PC-9 (cell line): ENCODE measurements at regions not wholly inside any gene's neighbourhood (a gene's known extent, or its start where the extent isn't known, plus 50 kb on each side); places are given as distances from the start of the nearest gene placed in this dataset.

ENCODE experiments used
- BruUV-seq: library from RNA; stranded (reverse); fragments of 400-500 nt; replicated peaks from 2 replicates; lab custom pipeline; 2021; lab: Mats Ljungman, UMichigan
- CTCF ChIA-PET: fragments of 300-600 bp; sonication (Branson Sonifier 250); formaldehyde crosslinking; loops from one replicate; lab custom pipeline; 2022; ENCODE audit warnings: antibody characterized with exemption; lab: Charles Lee
- POLR2A ChIA-PET: fragments of 300-600 bp; sonication (Branson Sonifier 250); formaldehyde crosslinking; loops from one replicate; lab custom pipeline; 2022; ENCODE audit warnings: antibody characterized with exemption; ENCODE audit not compliant: unreplicated experiment; lab: Charles Lee
- DNase-seq, 2 experiments: peaks; one replicate each; pipeline versions ENCODE4 v3.0.0 to v3.0.0-alpha.2; 2015 to 2022; ENCODE audit warnings: mixed read lengths in 1 of 2
- H2AFZ ChIP-seq: fragments of 200-600 bp; sonication (generic); 2 replicates; pipeline ENCODE4 v1.8.1; 2017; ENCODE audit warnings: antibody characterized with exemption
- H3F3A ChIP-seq: fragments of 200-600 bp; sonication (generic); 2 replicates; pipeline ENCODE4 v1.8.1; 2017; ENCODE audit warnings: antibody characterized with exemption, mild to moderate bottlenecking, low read depth; ENCODE audit not compliant: insufficient read depth
- H3K27ac ChIP-seq: fragments of 200-600 bp; sonication (generic); 2 replicates; pipeline ENCODE4 v1.6.1; 2016; ENCODE audit warnings: mixed run types
- H3K27me3 ChIP-seq: fragments of 200-600 bp; sonication (generic); 2 replicates; pipeline ENCODE4 v1.6.1; 2016; ENCODE audit warnings: low read depth, mixed run types; ENCODE audit not compliant: insufficient read depth
- H3K36me3 ChIP-seq: fragments of 200-600 bp; sonication (generic); 2 replicates; pipeline ENCODE4 v1.6.1; 2016; ENCODE audit warnings: low read depth, mixed run types
- H3K4me1 ChIP-seq: fragments of 200-600 bp; sonication (generic); replicated peaks from 2 replicates; pipeline ENCODE4 v1.6.1; 2016; ENCODE audit warnings: mixed run types; ENCODE audit not compliant: insufficient read depth
- H3K4me2 ChIP-seq: fragments of 200-600 bp; sonication (generic); 2 replicates; pipeline ENCODE4 v1.6.1; 2017; ENCODE audit warnings: mixed run types
- H3K4me3 ChIP-seq: fragments of 200-600 bp; sonication (generic); 2 replicates; pipeline ENCODE4 v1.6.1; 2016; ENCODE audit warnings: mixed run types
- H3K79me2 ChIP-seq: fragments of 200-600 bp; sonication (generic); 2 replicates; pipeline ENCODE4 v1.6.1; 2017; ENCODE audit warnings: low read depth, mixed run types
- H3K9me2 ChIP-seq: fragments of 200-600 bp; sonication (generic); 2 replicates; pipeline ENCODE4 v1.8.1; 2017; ENCODE audit warnings: mild to moderate bottlenecking; ENCODE audit not compliant: insufficient read depth
- H3K9me3 ChIP-seq: fragments of 200-600 bp; sonication (generic); 2 replicates; pipeline ENCODE4 v1.8.1; 2016; ENCODE audit warnings: low read depth; ENCODE audit not compliant: insufficient read depth
- H4K20me1 ChIP-seq: fragments of 200-600 bp; sonication (generic); 2 replicates; pipeline ENCODE4 v1.8.1; 2017; ENCODE audit not compliant: insufficient read depth
- CTCF ChIP-seq: fragments of 200-600 bp; sonication (generic); conservative IDR thresholded peaks from 2 replicates; pipeline ENCODE4 v1.6.1; 2017; ENCODE audit warnings: mixed run types, antibody characterized with exemption, mild to moderate bottlenecking, moderate library complexity
- EZH2 ChIP-seq: fragments of 200-600 bp; sonication (generic); IDR thresholded peaks from 2 replicates; pipeline ENCODE4 v1.8.0; 2017; ENCODE audit warnings: antibody characterized with exemption, low read depth
- intact Hi-C: fragments of 100-400 bp; cut with micrococcal nuclease; formaldehyde crosslinking; loops from one replicate; pipeline ENCODE4 v1.10.0; 2022; ENCODE audit not compliant: unreplicated experiment

DNA sequence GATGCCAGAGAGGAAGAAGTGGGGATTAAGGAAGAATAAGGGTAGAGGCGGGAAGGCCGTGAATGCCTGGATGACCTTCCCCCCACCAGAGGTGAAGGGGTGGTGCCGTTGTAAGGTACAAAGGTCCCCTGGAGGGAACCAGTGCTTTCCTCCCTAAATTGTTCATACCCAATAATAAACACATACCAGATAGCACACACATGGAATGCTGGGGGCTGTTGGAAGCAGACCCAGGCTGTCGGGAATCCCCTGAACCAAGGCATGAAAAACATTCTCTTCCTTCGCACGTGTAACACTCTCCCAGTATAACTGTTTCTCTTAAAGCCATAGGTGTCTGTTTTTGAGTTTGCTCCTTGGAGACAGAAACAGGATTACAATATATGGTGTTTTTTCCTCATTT, 107.1 kb upstream of the CTAGE1 start:
- Histone ChIP-seq H3F3A (no peaks in the 10 kb centered on the region), H3K9me2 (no peaks in the 10 kb centered on the region), H3K4me1 (no peaks in the 10 kb centered on the region), H3K9me3 (no peaks in the 10 kb centered on the region), H3K4me2 (no peak overlapping the region), H3K27ac (no peak overlapping the region), H2AFZ (no peak overlapping the region), H3K27me3 (no peaks in the 10 kb centered on the region), H3K4me3 (no peak overlapping the region), H4K20me1 (no peaks in the 10 kb centered on the region), H3K36me3 (no peaks in the 10 kb centered on the region), H3K79me2 (no peaks in the 10 kb centered on the region)
- DNase-seq, result no peak
- intact Hi-C loops, result no loop called here
- POLR2A ChIA-PET, result no interaction called here
- CTCF ChIA-PET, result no interaction called here
- TF ChIP-seq CTCF, result no peak
- TF ChIP-seq EZH2, result no peak
- no TSS peak for BruUV-seq

DNA sequence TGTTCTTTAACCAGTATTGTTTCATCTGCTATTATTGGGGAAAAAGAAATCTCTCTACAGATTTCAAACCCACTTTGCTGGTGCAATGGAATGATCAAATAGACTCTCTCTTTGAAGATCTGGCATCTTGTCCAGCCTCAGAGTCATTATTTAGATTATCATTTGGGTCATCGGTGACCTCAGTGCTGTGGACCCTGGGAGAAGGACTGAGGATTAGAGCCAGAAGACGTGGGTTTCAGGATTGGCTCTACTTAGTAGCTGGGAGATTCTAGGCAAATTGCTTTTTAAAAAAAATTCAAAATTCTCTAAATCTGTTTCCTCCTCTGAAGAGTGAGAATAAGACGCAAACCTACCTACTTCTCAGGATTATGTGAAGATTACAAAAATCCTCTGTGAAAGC, 107.6 kb upstream of the CTAGE1 start:
- no peaks in the 10 kb centered on the region for H3K4me1 ChIP-seq
- no peak overlapping the region for H3K27ac ChIP-seq
- ChIA-PET CTCF (no interaction called here), POLR2A (no interaction called here)
- H3K4me3 ChIP-seq, result no peak overlapping the region
- DNase-seq, result no peak
- intact Hi-C loops, result no loop called here
- no peaks in the 10 kb centered on the region for H3K9me2 ChIP-seq
- no peaks in the 10 kb centered on the region for H3K36me3 ChIP-seq
- no peaks in the 10 kb centered on the region for H3K27me3 ChIP-seq
- H4K20me1 ChIP-seq, result no peaks in the 10 kb centered on the region
- BruUV-seq, result no TSS peak
- no peaks in the 10 kb centered on the region for H3K9me3 ChIP-seq
- H3K4me2 ChIP-seq, result no peak overlapping the region
- no peak overlapping the region for H2AFZ ChIP-seq
- no peak for TF ChIP-seq EZH2
- TF ChIP-seq CTCF, result no peak
- H3K79me2 ChIP-seq, result no peaks in the 10 kb centered on the region
- H3F3A ChIP-seq, result no peaks in the 10 kb centered on the region

DNA sequence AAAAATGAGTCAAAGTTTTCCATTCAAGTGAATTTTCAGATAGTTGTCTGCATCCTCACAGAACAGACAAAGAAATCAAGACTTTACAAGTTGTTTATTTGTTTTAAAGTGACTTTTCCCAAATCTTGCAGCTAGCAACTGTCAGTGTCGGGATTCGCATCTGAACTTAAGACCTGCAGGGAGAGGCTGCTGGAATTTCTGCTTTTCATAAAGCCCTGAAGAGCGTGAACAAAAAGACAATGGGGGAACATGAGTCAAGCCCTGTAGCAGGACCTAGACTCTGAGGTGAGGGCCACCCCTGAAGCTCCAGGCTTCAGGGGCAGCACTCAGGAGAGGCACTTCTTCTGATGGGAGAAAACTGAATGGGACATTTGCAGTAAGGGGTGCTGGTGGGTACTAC, 108.2 kb upstream of the CTAGE1 start:
- no peaks in the 10 kb centered on the region for H3F3A ChIP-seq
- no peaks in the 10 kb centered on the region for H3K36me3 ChIP-seq
- BruUV-seq, result no TSS peak
- ChIA-PET CTCF (no interaction called here), POLR2A (no interaction called here)
- no peak overlapping the region for H3K4me2 ChIP-seq
- H3K9me3 ChIP-seq, result no peaks in the 10 kb centered on the region
- no peak overlapping the region for H3K4me3 ChIP-seq
- intact Hi-C loops, result no loop called here
- TF ChIP-seq CTCF (no peak), EZH2 (no peak)
- H3K27ac ChIP-seq, result no peak overlapping the region
- H4K20me1 ChIP-seq, result no peaks in the 10 kb centered on the region
- H2AFZ ChIP-seq, result no peak overlapping the region
- no peaks in the 10 kb centered on the region for H3K79me2 ChIP-seq
- no peaks in the 10 kb centered on the region for H3K27me3 ChIP-seq
- no peak for DNase-seq
- no peaks in the 10 kb centered on the region for H3K9me2 ChIP-seq
- no peaks in the 10 kb centered on the region for H3K4me1 ChIP-seq
